22Rv1 (cell line): ENCODE measurements at regions not wholly inside any gene's neighbourhood (a gene's known extent, or its start where the extent isn't known, plus 50 kb on each side); places are given as distances from the start of the nearest gene placed in this dataset.

Source experiments
- CTCF ChIP-seq: fragments of 450-650 bp; IDR thresholded peaks from 2 replicates; pipeline ENCODE4 v1.5.1; 2017; ENCODE audit warnings: mild to moderate bottlenecking
- ZFX ChIP-seq: fragments of 450-650 bp; IDR thresholded peaks from 2 replicates; pipeline ENCODE4 v1.6.1; 2017; ENCODE audit warnings: antibody characterized with exemption, borderline replicate concordance

GRCh38 chr15:100809151-100809550, 70.5 kb upstream of the ALDH1A3 start:
- TF ChIP-seq CTCF (no peak), ZFX (no peak)
